Sigmoid colon (tissue), 4 donors: ENCODE measurements at regions not wholly inside any gene's neighbourhood (a gene's known extent, or its start where the extent isn't known, plus 50 kb on each side); places are given as distances from the start of the nearest gene placed in this dataset.

Experiments used
- EP300 ChIP-seq, 4 donors: sonication (generic); formaldehyde crosslinking; IDR thresholded peaks; one replicate each; pipeline ENCODE4 v1.6.1; 2017; ENCODE audit warnings: antibody characterized with exemption in 4 of 4
- POLR2A ChIP-seq, 2 donors: fragments of 450-650 bp; IDR thresholded peaks; one replicate each; pipeline ENCODE4 v1.6.1; 2016; ENCODE audit warnings: antibody characterized with exemption in 2 of 2, mild to moderate bottlenecking in 2 of 2, moderate library complexity in 2 of 2
- TF ChIP-seq, protein P1 (sequence below), 4 experiments: fragments of 450-650 bp in 3 of 4; fragments of 200-600 bp in 1 of 4; IDR thresholded peaks; one replicate each; pipeline ENCODE4 v1.5.1; 2016 to 2019; ENCODE audit warnings: antibody characterized with exemption in 4 of 4, mild to moderate bottlenecking in 3 of 4, moderate library complexity in 2 of 4

DNA sequence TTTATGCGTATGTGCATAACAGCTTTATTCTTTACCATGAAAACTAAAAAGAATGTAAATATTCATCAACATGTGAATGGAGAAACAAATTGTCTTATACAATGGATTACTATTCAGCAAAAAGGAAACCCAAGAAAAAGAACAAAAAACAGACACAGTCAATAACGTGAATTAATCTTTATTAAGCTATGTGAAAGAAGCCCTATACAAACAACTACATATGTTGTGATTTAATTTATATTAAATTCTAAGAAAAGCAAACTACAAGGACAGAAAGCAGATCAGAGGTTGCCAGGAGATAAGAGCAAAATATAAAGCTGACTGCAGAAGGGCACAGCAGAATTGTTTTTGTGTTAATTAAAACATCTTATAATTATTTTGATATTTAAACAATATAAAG lies 756.4 kb upstream of the MBL2 start:
- TF ChIP-seq, protein P1, sequence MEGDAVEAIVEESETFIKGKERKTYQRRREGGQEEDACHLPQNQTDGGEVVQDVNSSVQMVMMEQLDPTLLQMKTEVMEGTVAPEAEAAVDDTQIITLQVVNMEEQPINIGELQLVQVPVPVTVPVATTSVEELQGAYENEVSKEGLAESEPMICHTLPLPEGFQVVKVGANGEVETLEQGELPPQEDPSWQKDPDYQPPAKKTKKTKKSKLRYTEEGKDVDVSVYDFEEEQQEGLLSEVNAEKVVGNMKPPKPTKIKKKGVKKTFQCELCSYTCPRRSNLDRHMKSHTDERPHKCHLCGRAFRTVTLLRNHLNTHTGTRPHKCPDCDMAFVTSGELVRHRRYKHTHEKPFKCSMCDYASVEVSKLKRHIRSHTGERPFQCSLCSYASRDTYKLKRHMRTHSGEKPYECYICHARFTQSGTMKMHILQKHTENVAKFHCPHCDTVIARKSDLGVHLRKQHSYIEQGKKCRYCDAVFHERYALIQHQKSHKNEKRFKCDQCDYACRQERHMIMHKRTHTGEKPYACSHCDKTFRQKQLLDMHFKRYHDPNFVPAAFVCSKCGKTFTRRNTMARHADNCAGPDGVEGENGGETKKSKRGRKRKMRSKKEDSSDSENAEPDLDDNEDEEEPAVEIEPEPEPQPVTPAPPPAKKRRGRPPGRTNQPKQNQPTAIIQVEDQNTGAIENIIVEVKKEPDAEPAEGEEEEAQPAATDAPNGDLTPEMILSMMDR (IDR thresholded peaks at IDR 0.05) = no peak
- TF ChIP-seq EP300 (IDR thresholded peaks at IDR 0.05) (no peak), POLR2A (IDR thresholded peaks at IDR 0.05) (no peak)
